ENCODE measurements at regions not wholly inside any gene's neighbourhood (a gene's known extent, or its start where the extent isn't known, plus 50 kb on each side); places are given as distances from the start of the nearest gene placed in this dataset.

- TF ChIP-seq, protein P1, sequence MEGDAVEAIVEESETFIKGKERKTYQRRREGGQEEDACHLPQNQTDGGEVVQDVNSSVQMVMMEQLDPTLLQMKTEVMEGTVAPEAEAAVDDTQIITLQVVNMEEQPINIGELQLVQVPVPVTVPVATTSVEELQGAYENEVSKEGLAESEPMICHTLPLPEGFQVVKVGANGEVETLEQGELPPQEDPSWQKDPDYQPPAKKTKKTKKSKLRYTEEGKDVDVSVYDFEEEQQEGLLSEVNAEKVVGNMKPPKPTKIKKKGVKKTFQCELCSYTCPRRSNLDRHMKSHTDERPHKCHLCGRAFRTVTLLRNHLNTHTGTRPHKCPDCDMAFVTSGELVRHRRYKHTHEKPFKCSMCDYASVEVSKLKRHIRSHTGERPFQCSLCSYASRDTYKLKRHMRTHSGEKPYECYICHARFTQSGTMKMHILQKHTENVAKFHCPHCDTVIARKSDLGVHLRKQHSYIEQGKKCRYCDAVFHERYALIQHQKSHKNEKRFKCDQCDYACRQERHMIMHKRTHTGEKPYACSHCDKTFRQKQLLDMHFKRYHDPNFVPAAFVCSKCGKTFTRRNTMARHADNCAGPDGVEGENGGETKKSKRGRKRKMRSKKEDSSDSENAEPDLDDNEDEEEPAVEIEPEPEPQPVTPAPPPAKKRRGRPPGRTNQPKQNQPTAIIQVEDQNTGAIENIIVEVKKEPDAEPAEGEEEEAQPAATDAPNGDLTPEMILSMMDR (optimal IDR thresholded peaks at IDR 0.05 in 1 of 3, IDR thresholded peaks at IDR 0.05 in 1 of 3, conservative IDR thresholded peaks at IDR 0.05 in 1 of 3; ENCODE audit: extremely low read depth in 1 of 3, insufficient read depth in 2 of 3, low read length in 3 of 3): no peak
- TF ChIP-seq EZH2 (IDR thresholded peaks at IDR 0.05; ENCODE audit: low read length): no peak
Measured at GRCh38 chr9:89699646-89700045, 94.8 kb downstream of the GADD45G start.

Measured in keratinocyte (primary cell).